H4 (cell line): ENCODE measurements at regions not wholly inside any gene's neighbourhood (a gene's known extent, or its start where the extent isn't known, plus 50 kb on each side); places are given as distances from the start of the nearest gene placed in this dataset.
"Not testable (repeated sequence)": the region's sequence is repeated elsewhere in the genome, so short reads cannot be mapped to it uniquely, and the experiment has no call there.

Source experiments
- DNase-seq: peaks from one replicate; pipeline ENCODE4 v3.0.0-alpha.2; 2015; ENCODE audit warnings: low spot score

GRCh38 chr6:170198298-170198697, 92.6 kb downstream of the DLL1 start:
- no peak for DNase-seq

- no peak for DNase-seq
These were observed 97.5 kb downstream of the DLL1 start for GRCh38 chr6:170193326-170193821.

- DNase-seq, result no peak
These were observed 98.0 kb downstream of the DLL1 start for GRCh38 chr6:170192905-170193304.

- not testable (repeated sequence) for DNase-seq
These were observed 98.8 kb downstream of the DLL1 start for GRCh38 chr6:170192101-170192500.

GRCh38 chr6:170190046-170190445, 100.8 kb downstream of the DLL1 start:
- no peak for DNase-seq

GRCh38 chr6:170189236-170189635, 101.6 kb downstream of the DLL1 start:
- DNase-seq, result no peak

- no peak for DNase-seq
These were observed 102.3 kb downstream of the DLL1 start for GRCh38 chr6:170188571-170189001.

- no peak for DNase-seq
These were observed 103.0 kb downstream of the DLL1 start for GRCh38 chr6:170187669-170188566.

- DNase-seq, result no peak
These were observed 103.8 kb downstream of the DLL1 start for GRCh38 chr6:170186941-170187668.

GRCh38 chr6:170186006-170186935, 104.6 kb downstream of the DLL1 start:
- no peak for DNase-seq

- no peak for DNase-seq
These were observed 105.5 kb downstream of the DLL1 start for GRCh38 chr6:170185175-170185978.

GRCh38 chr6:170184316-170184715, 106.6 kb downstream of the DLL1 start:
- DNase-seq, result no peak

GRCh38 chr6:170183521-170183920, 107.4 kb downstream of the DLL1 start:
- no peak for DNase-seq

GRCh38 chr6:170182781-170183120, 108.1 kb downstream of the DLL1 start:
- DNase-seq, result no peak

- no peak for DNase-seq
These were observed 108.6 kb downstream of the DLL1 start for GRCh38 chr6:170182093-170182780.

- DNase-seq, result no peak
These were observed 109.6 kb downstream of the DLL1 start for GRCh38 chr6:170181338-170181690.

- no peak for DNase-seq
These were observed 110.1 kb downstream of the DLL1 start for GRCh38 chr6:170180671-170181337.

GRCh38 chr6:170179616-170180324, 111.1 kb downstream of the DLL1 start:
- DNase-seq, result no peak
